ENCODE measurements at regions not wholly inside any gene's neighbourhood (a gene's known extent, or its start where the extent isn't known, plus 50 kb on each side); places are given as distances from the start of the nearest gene placed in this dataset.

DNA sequence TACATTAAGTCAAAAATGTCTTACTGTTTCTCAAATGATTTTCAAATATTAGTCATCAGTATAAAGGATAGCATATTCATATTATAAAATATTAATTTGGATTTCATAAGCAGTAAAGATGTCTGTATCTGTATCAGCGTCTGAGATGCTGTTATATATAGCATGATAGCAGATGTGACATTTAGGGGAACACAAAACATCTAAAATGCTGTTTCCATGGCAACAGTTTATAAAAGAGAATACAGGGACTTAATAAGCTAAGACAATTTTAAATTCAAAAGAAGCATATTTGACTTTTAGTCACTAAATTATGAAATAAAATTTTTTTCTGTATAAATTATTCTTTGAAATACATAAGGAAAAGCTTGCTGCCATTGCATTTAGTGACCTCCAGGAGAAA lies 432.2 kb downstream of the PDGFC start (continued):
- TF ChIP-seq, protein P1, sequence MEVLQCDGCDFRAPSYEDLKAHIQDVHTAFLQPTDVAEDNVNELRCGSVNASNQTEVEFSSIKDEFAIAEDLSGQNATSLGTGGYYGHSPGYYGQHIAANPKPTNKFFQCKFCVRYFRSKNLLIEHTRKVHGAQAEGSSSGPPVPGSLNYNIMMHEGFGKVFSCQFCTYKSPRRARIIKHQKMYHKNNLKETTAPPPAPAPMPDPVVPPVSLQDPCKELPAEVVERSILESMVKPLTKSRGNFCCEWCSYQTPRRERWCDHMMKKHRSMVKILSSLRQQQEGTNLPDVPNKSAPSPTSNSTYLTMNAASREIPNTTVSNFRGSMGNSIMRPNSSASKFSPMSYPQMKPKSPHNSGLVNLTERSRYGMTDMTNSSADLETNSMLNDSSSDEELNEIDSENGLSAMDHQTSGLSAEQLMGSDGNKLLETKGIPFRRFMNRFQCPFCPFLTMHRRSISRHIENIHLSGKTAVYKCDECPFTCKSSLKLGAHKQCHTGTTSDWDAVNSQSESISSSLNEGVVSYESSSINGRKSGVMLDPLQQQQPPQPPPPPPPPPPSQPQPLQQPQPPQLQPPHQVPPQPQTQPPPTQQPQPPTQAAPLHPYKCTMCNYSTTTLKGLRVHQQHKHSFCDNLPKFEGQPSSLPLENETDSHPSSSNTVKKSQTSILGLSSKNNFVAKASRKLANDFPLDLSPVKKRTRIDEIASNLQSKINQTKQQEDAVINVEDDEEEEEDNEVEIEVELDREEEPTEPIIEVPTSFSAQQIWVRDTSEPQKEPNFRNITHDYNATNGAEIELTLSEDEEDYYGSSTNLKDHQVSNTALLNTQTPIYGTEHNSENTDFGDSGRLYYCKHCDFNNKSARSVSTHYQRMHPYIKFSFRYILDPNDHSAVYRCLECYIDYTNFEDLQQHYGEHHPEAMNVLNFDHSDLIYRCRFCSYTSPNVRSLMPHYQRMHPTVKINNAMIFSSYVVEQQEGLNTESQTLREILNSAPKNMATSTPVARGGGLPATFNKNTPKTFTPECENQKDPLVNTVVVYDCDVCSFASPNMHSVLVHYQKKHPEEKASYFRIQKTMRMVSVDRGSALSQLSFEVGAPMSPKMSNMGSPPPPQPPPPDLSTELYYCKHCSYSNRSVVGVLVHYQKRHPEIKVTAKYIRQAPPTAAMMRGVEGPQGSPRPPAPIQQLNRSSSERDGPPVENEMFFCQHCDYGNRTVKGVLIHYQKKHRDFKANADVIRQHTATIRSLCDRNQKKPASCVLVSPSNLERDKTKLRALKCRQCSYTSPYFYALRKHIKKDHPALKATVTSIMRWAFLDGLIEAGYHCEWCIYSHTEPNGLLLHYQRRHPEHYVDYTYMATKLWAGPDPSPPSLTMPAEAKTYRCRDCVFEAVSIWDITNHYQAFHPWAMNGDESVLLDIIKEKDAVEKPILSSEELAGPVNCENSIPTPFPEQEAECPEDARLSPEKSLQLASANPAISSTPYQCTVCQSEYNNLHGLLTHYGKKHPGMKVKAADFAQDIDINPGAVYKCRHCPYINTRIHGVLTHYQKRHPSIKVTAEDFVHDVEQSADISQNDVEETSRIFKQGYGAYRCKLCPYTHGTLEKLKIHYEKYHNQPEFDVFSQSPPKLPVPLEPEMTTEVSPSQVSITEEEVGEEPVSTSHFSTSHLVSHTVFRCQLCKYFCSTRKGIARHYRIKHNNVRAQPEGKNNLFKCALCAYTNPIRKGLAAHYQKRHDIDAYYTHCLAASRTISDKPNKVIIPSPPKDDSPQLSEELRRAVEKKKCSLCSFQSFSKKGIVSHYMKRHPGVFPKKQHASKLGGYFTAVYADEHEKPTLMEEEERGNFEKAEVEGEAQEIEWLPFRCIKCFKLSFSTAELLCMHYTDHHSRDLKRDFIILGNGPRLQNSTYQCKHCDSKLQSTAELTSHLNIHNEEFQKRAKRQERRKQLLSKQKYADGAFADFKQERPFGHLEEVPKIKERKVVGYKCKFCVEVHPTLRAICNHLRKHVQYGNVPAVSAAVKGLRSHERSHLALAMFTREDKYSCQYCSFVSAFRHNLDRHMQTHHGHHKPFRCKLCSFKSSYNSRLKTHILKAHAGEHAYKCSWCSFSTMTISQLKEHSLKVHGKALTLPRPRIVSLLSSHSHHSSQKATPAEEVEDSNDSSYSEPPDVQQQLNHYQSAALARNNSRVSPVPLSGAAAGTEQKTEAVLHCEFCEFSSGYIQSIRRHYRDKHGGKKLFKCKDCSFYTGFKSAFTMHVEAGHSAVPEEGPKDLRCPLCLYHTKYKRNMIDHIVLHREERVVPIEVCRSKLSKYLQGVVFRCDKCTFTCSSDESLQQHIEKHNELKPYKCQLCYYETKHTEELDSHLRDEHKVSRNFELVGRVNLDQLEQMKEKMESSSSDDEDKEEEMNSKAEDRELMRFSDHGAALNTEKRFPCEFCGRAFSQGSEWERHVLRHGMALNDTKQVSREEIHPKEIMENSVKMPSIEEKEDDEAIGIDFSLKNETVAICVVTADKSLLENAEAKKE (CRISPR knock-in tag; IDR thresholded peaks at IDR 0.05) = no peak
- no peak for TF ChIP-seq ZNF114 (CRISPR knock-in tag; IDR thresholded peaks at IDR 0.05)

DNA sequence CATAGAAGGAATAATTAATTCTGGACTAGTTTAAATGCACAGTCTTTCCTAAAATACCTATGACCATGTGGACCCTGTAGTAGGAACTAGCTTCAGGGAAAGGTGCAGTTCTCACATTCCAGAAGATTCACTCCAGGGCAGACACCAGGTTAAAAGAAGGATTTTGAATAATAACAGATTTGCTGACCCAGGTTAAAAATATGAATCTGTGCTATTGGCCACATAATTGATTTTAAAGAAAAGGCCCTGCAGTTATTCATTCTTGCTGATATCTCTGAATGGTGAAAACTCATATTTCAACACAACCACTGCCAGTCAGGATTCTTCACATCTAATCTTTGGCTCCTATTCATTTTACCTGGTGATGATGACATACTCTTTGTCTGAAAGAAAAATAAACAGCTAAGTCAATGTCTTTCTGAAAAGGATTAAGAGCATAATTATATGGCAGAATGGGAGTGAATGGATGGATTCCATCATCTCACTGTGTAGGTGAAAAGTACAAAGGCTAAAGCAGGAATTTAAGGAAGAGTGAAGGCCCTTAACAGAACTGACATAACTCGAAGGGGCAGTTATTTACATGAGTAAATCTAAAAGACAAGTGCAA lies 432.8 kb downstream of the PDGFC start:
- Mint-ChIP-seq H3K27me3 (ENCODE audit: insufficient read depth, low read depth, poor library complexity) (no peaks in the 10 kb centered on the region), H3K27ac (no peak overlapping the region), H3K9me3 (no peaks in the 10 kb centered on the region), H3K4me3 (no peak overlapping the region), H3K36me3 (ENCODE audit: low read depth) (no peaks in the 10 kb centered on the region), H3K4me1 (no peaks in the 10 kb centered on the region)
- no peaks in the 10 kb centered on the region for H3F3A ChIP-seq (replicated peaks; ENCODE audit: low read depth)
- no peaks in the 10 kb centered on the region for H4K20me1 ChIP-seq (replicated peaks; ENCODE audit: insufficient read depth)
- no peak overlapping the region for H2AFZ ChIP-seq
- no peaks in the 10 kb centered on the region for H3K79me2 ChIP-seq (replicated peaks; ENCODE audit: insufficient read depth)
- H3K27me3 ChIP-seq (ENCODE audit: insufficient read depth) = no peaks in the 10 kb centered on the region
- H3K4me3 ChIP-seq = no peak overlapping the region
- H3K9me2 ChIP-seq (ENCODE audit: insufficient read depth) = no peaks in the 10 kb centered on the region
- DNase-seq (ENCODE audit: low spot score) (no peak), ATAC-seq (no peak)
- H3K27ac ChIP-seq (ENCODE audit: low read depth) = no peak overlapping the region
- no peaks in the 10 kb centered on the region for H3K4me1 ChIP-seq (ENCODE audit: insufficient read depth)
- no peaks in the 10 kb centered on the region for H3K36me3 ChIP-seq (ENCODE audit: insufficient read depth)
- no peak overlapping the region for H3K4me2 ChIP-seq
- no peak for TF ChIP-seq ZNF114 (CRISPR knock-in tag; IDR thresholded peaks at IDR 0.05)
- TF ChIP-seq, protein P2, sequence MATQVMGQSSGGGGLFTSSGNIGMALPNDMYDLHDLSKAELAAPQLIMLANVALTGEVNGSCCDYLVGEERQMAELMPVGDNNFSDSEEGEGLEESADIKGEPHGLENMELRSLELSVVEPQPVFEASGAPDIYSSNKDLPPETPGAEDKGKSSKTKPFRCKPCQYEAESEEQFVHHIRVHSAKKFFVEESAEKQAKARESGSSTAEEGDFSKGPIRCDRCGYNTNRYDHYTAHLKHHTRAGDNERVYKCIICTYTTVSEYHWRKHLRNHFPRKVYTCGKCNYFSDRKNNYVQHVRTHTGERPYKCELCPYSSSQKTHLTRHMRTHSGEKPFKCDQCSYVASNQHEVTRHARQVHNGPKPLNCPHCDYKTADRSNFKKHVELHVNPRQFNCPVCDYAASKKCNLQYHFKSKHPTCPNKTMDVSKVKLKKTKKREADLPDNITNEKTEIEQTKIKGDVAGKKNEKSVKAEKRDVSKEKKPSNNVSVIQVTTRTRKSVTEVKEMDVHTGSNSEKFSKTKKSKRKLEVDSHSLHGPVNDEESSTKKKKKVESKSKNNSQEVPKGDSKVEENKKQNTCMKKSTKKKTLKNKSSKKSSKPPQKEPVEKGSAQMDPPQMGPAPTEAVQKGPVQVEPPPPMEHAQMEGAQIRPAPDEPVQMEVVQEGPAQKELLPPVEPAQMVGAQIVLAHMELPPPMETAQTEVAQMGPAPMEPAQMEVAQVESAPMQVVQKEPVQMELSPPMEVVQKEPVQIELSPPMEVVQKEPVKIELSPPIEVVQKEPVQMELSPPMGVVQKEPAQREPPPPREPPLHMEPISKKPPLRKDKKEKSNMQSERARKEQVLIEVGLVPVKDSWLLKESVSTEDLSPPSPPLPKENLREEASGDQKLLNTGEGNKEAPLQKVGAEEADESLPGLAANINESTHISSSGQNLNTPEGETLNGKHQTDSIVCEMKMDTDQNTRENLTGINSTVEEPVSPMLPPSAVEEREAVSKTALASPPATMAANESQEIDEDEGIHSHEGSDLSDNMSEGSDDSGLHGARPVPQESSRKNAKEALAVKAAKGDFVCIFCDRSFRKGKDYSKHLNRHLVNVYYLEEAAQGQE (IDR thresholded peaks at IDR 0.05; ENCODE audit: unreplicated experiment) = no peak
- TF ChIP-seq NANOG (IDR thresholded peaks at IDR 0.05; ENCODE audit: borderline replicate concordance) = no peak
- TF ChIP-seq POLR2AphosphoS5 (IDR thresholded peaks at IDR 0.05; ENCODE audit: low read depth) = no peak
- TF ChIP-seq, protein P1 (CRISPR knock-in tag; IDR thresholded peaks at IDR 0.05) = no peak
- TF ChIP-seq ZNF331 (CRISPR knock-in tag; IDR thresholded peaks at IDR 0.05; ENCODE audit: low read depth) = no peak

Measured in GM23338 (cell line).